HG02870 (cell line): ENCODE measurements at regions not wholly inside any gene's neighbourhood (a gene's known extent, or its start where the extent isn't known, plus 50 kb on each side); places are given as distances from the start of the nearest gene placed in this dataset.

Experiments used
- ATAC-seq: cut with Tn5 transposase; IDR thresholded peaks from one replicate; pipeline ENCODE4 v1.9.1; 2021; ENCODE audit warnings: mild to moderate bottlenecking, moderate library complexity; ENCODE audit not compliant: unreplicated experiment

GRCh38 chr5:121702682-121703081, 149.0 kb upstream of the FTMT start:
- ATAC-seq: no peak

GRCh38 chr5:121704291-121704690, 147.4 kb upstream of the FTMT start:
- no peak for ATAC-seq

GRCh38 chr5:121706686-121707085, 145.0 kb upstream of the FTMT start:
- ATAC-seq: no peak

- ATAC-seq: no peak
Observed at GRCh38 chr5:121707178-121707577, 144.5 kb upstream of the FTMT start.

GRCh38 chr5:121711416-121711815, 140.3 kb upstream of the FTMT start:
- ATAC-seq: no peak

GRCh38 chr5:121719255-121719654, 132.4 kb upstream of the FTMT start:
- no peak for ATAC-seq

GRCh38 chr5:121725450-121725849, 126.2 kb upstream of the FTMT start:
- ATAC-seq: no peak

- ATAC-seq: no peak
Observed at GRCh38 chr5:121726991-121727390, 124.7 kb upstream of the FTMT start.

- no peak for ATAC-seq
Observed at GRCh38 chr5:121731377-121731776, 120.3 kb upstream of the FTMT start.

GRCh38 chr5:121735618-121736017, 116.1 kb upstream of the FTMT start:
- ATAC-seq: no peak

GRCh38 chr5:121737120-121737519, 114.6 kb upstream of the FTMT start:
- no peak for ATAC-seq

- ATAC-seq: no peak
Observed at GRCh38 chr5:121741156-121741555, 110.5 kb upstream of the FTMT start.

- no peak for ATAC-seq
Observed at GRCh38 chr5:121744577-121744976, 107.1 kb upstream of the FTMT start.

- ATAC-seq: no peak
Observed at GRCh38 chr5:121745407-121745806, 106.3 kb upstream of the FTMT start.

GRCh38 chr5:121746763-121747162, 104.9 kb upstream of the FTMT start:
- no peak for ATAC-seq

GRCh38 chr5:121748686-121749085, 103.0 kb upstream of the FTMT start:
- no peak for ATAC-seq

- ATAC-seq: no peak
Observed at GRCh38 chr5:121752149-121752548, 99.5 kb upstream of the FTMT start.

GRCh38 chr5:121755266-121755665, 96.4 kb upstream of the FTMT start:
- no peak for ATAC-seq

- ATAC-seq: no peak
Observed at GRCh38 chr5:121757753-121758152, 93.9 kb upstream of the FTMT start.

- no peak for ATAC-seq
Observed at GRCh38 chr5:121758615-121759014, 93.1 kb upstream of the FTMT start.

GRCh38 chr5:121762426-121762825, 89.3 kb upstream of the FTMT start:
- no peak for ATAC-seq

GRCh38 chr5:121763665-121764064, 88.0 kb upstream of the FTMT start:
- no peak for ATAC-seq

- no peak for ATAC-seq
Observed at GRCh38 chr5:121780406-121780805, 71.3 kb upstream of the FTMT start.

- ATAC-seq: no peak
Observed at GRCh38 chr5:121783700-121784099, 68.0 kb upstream of the FTMT start.
